GM21786 (cell line): ENCODE measurements at regions not wholly inside any gene's neighbourhood (a gene's known extent, or its start where the extent isn't known, plus 50 kb on each side); places are given as distances from the start of the nearest gene placed in this dataset.
"Not testable (repeated sequence)": the region's sequence is repeated elsewhere in the genome, so short reads cannot be mapped to it uniquely, and the experiment has no call there.

Experiments
- ATAC-seq: cut with Tn5 transposase; IDR thresholded peaks from one replicate; pipeline ENCODE4 v1.9.1; 2021; ENCODE audit not compliant: unreplicated experiment

DNA sequence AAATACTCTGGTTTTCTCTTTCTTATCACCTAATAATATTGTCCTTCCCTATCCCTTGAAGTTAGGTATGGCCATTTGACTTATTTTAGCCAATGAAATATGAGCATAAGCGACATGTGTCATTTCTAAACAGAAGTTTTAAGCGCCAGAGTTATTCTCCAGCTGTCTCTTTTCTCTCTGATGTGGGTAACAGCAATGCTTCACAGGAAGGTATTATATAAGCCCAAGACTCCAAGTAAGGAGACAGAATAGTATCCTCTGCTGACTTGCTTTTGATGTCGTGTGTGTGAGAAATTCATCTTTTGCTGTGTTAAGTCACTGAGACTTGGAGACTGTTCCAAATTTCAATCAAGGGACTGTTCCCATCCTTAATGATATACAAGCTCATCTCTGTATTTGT is 224.6 kb upstream of the NECTIN3 start:
- no peak for ATAC-seq

DNA sequence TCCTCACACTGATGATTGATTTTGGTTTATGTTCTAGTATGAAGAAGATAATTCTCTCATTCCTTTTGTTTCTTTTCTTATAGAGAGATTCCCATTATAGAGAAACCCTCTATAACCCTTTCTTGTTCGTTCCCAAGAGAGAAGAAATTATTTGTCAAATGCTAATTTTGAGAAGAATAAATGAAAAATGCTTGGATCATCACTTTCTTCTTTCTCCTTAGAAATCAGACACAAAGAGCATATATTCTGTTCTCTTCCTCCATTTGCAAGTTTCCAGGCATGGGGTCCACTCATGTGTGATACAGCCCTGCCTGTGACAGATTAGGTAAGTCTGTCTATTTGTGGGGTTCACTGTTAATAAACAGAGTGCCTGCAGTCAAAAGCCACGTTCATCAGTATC is 222.6 kb upstream of the NECTIN3 start:
- no peak for ATAC-seq

DNA sequence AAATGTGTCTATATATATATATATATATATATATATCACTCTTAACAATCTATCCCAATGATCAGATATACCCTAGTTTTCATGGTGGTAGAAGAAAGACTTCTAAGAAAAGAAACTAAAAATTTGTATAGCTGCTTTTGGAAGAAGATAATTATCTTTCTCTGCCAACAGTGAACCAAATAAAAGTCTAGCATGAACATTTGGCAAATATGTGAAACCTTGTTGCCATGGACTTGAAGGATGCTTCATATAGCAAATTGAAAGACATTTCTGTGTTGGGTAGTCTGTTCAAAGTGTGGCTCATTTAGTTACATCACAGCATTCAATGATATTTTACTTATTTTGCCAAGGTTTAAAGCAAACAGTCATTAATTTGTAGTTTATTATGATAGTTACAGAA is 219.9 kb upstream of the NECTIN3 start:
- no peak for ATAC-seq

DNA sequence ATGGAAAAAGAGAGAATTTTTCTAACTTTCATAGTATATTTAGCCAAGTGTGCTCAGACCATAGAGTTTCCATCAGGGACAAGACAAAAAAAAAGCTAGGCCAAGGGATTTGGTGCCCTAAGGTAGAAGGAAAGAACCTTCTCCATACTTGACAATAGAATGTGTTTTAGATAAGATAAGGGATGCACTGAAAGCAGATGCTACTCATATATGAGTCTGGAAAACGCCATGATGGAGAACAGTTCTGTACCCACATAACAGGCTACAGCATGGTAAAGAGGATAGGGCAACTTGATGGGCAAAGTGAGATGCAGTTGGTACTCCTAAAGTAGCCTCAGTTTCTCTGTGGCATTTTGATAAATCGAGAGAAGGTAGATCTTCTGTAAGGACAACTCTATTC is 216.4 kb upstream of the NECTIN3 start:
- no peak for ATAC-seq

DNA sequence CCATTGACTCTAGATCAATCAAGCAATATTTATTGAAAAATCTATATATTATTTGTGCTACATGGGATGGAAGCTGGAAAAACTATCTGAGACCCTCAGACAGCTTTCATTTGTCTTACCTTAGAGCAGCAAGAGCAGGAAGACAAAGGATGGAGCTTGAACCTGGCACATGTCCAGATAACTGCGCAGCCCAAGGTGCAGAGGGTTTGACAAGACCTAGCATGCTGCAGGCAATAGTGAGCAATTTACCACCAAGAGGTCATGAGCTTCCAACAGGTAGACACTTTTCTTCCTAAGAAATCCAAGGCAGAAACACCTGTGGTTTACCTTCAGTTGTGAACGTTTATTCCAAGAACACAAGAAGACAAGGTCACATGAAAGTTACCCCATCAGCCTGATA is 214.7 kb upstream of the NECTIN3 start:
- no peak for ATAC-seq

DNA sequence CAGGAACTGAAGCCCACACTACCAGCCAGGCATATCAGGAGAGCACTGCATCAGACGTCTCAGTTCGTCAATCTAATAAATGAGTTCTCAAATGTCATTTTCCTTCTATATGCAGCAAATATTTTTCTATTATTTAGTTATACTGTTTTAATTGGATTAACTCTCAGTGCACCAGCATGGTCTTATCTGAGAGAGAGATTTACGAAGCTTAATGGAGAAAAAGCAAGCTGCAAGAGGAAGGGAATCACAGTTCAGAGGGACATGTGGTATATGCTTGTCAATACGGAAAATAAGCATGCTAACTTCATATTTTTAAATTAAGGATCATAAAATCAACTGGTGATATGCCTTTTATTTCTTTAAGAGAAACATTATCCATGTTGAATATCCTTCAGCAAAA is 213.1 kb upstream of the NECTIN3 start:
- ATAC-seq: no peak

DNA sequence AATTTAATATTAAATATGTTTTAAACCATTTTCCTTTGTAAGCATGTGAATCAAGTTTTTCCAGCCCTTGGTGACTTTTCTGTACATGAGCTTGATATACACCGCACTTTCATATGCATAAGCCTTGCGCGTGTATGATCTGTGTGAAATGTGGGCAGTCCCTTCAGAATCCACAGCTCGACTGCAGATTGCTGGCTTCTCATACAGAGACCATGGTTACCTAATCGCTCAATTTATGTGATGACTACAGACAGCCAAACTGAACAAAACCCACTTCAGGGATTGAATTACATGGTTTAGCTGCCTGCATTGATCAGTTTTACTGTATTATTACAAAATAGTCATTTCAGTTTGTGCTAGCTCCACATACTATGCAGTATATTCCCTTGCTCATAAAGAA is 212.3 kb upstream of the NECTIN3 start:
- no peak for ATAC-seq

DNA sequence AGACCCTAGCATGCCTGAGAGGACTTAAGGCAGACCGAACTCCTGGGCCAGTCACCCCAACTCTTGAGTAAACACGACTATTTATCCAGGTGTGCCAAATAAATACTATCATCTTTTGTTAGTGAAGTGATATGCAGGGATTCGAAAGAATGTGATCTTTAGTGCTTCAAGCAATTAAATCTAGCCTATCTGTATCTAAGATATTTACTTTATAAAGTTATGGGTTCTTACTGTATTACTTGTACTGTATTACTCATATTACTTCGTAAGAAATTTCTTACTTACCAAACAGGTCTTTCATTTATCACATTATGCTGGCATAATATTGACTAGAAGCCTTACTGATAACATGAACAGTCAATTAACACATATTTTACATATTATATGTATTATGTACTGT is 211.6 kb upstream of the NECTIN3 start:
- no peak for ATAC-seq

DNA sequence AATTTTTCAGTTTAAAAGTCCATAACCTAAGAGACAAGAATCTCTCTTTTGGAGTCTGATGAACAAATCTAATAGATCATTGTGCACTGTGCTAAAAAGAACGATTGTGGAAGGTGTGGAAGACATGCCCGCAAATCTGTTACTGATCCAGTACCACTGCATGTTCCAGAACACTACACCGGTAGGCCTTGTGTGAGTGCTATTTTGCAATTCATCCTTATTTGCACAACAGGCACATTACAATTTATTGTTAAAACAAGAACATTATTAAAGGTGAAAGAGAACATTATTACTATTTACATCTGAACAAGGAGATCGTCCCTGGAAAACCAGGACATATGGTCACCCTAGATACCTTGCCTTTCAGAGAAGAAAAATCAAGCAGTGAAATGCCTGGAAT is 205.7 kb upstream of the NECTIN3 start:
- no peak for ATAC-seq

DNA sequence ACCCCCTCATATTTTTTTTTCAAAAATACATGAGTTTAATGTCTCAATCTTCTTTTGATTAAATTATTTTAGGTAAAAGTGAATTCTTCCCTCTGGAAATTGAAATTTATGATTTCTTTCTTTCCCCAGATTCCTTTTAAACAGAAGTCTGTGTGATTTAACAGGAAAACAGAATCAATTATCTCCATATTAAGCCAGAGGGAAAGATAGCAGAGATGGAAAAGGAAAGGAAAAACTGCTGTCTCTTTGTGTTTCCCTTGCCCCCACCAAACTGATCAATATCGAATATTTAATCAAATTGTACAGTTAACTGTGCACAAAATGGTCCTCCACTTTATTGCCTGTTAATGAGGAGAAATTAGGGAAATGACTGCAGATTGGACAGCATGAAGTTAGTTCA is 203.5 kb upstream of the NECTIN3 start:
- ATAC-seq: no peak

DNA sequence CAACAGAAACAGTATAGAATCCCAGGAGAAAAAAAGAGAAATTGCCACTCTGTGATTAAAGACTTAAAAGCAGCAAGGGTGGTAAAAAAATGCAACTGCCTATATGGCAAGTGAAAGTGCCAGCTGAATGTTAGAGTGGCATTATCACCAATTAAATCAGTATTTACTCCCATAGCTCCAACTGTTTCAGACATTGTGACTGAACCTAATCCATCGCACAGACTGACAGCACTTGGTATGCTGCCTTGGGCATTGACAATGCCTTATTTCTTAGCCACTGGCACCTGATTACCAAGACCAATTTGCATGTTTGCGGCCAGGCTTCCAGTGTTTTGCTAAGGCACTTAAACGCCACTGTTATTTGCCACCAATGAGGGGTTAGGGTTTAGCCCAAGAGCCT is 201.9 kb upstream of the NECTIN3 start:
- ATAC-seq: no peak

DNA sequence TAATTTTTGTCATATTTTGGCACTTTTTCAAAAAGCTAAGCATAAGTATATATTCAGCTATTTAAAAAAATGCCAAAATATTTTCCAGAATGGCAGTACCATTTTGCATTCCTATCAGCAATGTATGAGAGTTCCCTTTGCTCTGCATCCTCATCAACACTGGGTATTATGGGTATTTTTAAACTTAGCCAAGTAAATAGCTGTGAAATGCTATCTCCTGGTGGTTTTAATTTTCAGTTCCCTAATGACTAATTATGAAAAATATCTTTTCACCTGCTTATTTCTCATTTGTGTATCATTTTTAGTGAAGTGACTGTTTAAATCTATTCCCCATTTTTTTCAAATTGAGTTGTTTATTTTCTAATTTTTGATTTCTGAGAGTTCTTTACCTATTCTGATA is 199.7 kb upstream of the NECTIN3 start:
- ATAC-seq: no peak

DNA sequence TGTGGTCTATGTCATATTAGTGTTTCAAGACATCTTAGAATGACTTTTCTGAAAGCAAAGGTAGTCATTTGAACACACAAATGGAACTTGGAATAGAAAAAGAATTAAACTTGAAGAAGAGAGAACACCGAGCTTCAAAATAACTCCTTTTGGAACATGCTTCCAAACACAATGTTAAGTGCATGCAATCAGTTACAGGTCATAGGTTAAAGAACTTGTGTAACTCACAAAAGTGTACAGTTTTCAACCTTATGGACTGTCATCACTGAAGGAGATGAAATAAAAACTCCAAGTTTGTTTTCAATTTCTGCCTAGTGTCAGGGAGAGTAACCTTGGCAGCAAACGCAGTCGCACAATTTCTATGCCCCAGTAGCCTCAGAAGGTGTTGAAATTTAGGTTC is 192.9 kb upstream of the NECTIN3 start:
- ATAC-seq: no peak

DNA sequence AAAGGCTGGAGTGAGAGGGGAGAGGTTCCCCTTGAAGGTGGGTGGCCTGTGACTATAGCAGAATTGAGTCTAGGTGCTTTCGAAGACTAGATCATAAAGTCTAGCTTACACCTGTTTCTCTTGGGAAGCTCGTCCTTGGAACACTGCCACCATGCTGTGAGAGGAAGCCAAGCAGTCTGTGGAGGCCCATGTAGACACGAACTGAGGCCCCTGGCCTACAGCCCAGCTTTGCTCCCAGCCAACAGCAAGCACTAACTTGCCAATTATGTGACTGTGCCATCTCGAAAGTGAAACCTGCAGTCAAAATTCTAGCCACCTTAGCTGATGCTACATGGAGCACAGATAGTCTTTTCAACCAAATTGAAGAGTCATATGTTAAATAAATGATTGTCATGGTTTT is 190.5 kb upstream of the NECTIN3 start:
- peak; percentile 84 for ATAC-seq

DNA sequence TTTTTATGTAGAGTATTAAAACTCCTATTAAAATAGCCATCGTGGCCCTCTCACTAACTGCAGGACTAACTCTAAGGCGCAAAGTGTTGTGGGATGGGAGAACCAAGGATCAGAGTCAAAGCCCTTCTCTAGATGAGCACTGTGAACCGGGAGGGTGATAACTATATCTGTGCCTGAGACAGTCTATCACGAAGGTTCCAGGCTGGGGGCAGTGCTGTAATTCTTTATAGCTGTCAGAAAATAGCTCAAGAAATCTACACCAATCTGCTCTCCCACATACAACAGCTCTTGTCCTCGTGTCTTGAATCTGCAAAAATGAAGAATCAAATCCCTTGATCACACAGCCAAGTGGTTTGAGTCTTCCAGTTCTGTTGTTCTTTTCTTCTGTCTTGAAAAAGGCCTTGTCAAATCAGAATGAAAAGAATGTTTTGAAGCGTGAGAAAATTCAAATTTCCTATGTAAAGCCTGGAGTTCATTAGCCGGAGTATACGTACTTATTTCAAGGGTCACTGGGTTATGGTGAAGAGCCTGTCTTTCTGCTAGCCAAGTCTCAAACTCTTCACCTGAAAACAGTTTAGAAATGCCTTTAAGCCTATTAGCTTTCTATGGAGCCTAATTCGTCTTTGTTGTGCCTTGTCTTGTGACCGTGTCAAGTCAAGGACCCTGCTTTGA is 185.3 kb upstream of the NECTIN3 start:
- ATAC-seq: no peak

DNA sequence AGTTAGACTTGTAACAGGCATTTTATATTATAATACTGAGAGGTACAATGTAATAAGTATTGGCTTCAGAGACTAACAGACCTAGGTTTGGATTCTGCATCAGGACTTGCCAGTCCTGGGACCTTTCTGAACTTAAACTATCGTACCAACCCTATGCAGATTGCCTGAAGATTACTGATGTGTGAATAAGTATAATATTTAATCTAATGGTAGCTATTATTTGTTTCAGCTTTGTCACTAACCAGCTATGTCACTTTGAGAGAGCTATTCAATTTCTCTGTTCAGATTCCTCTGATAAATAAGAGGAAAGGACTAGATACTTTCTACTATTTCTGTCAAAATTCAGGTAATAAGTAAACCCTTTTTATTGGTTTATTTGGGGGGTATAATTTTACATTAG is 184.4 kb upstream of the NECTIN3 start:
- no peak for ATAC-seq

DNA sequence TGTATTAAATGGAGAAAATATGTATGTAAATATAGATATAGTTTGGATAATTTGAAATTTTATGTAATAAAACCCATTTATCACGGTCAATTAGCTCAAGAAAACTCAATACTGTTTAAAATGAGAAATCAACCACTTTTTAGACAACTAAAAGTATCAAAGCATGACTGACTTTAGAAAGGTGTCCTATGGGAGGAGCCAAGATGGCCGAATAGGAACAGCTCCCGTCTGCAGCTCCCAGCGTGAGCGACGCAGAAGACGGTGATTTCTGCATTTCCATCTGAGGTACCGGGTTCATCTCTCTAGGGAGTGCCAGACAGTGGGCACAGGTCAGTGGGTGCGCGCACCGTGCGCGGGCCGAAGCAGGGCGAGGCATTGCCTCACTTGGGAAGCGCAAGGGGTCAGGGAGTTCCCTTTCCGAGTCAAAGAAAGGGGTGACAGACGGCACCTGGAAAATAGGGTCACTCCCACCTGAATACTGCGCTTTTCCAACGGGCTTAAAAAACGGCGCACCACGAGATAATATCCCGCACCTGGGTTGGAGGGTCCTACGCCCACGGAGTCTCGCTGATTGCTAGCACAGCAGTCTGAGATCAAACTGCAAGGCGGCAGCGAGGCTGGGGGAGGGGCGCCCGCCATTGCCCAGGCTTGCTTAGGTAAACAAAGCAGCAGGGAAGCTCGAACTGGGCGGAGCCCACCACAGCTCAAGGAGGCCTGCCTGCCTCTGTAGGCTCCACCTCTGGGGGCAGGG is 182.8 kb upstream of the NECTIN3 start:
- ATAC-seq: not testable (repeated sequence)

DNA sequence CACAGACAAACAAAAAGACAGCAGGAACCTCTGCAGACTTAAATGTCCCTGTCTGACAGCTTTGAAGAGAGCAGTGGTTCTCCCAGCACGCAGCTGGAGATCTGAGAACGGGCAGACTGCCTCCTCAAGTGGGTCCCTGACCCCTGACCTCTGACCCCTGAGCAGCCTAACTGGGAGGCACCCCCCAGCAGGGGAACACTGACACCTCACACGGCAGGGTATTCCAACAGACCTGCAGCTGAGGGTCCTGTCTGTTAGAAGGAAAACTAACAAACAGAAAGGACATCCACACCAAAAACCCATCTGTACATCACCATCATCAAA is 182.3 kb upstream of the NECTIN3 start:
- not testable (repeated sequence) for ATAC-seq

DNA sequence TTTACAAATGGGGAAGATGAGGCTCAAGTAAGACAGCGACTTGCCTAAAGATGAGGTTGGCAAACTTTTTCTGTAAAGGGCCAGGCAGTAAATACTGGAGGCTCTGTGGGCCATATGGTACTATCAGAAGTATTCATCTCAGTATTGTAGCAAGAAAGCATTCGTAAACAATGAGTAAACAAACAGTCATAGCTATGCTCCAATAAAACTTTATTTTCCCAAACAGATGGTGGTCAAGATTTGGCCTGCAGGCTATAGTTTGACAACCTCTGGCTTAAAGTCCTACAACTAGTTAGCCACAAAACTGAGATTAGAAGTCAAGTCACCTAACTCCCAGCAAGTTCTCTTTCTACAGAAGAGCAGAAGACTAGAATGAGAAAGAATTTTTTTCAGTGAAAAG is 177.0 kb upstream of the NECTIN3 start:
- no peak for ATAC-seq

DNA sequence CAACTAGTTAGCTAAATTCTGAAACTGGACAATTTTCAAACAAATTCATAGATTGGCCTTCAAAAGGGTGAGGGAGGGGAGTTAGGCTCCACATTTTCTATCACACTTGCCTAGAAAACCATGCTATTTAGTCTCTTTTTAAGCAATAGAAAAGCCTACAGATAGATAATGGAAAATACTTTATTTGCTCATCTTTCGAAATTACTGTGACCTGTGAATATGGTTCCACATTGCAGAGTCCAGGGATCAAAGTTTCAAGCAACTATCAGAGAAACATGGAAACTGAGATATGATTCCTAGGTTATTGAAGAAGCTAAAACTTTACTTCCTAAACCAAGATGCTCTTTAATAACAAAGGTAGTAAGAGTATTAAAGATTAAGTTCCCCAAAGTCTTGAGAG is 176.6 kb upstream of the NECTIN3 start:
- ATAC-seq: no peak

DNA sequence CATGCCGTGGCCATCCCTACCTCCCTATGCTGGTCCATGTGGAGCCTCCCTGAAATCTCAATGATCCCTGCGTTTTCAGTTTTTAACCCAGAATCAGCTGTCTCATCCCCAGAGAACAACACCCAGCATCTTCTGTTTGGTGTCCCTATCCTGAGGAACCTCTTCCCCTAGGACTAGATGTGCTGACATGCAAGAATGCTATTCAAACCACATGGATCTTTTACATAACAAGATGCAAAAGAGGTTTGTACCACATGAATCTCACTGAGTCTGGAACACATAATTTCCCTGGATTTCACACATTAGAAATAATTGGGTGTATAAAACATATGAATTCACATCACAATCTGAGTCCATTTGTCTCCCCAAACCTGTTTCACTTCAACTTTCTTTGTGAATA is 174.6 kb upstream of the NECTIN3 start:
- no peak for ATAC-seq

DNA sequence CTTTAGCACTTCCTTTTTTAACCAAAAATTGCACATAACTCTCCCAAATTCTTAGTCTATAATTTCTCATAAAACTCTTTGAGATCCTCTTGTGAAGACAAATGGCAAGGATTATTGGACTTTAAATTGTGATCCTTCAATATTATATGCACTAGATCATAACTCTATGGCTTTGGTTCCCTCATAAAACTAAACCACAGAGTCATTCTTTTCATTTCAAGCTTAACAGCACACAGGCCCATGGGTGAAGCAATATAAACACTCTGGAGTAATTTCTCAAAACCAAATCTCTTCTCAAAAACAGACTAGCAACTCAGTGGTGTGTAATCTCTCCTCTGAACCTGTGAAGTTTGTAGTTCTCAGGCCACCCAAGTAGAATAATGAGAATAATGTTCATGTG is 171.0 kb upstream of the NECTIN3 start:
- no peak for ATAC-seq

DNA sequence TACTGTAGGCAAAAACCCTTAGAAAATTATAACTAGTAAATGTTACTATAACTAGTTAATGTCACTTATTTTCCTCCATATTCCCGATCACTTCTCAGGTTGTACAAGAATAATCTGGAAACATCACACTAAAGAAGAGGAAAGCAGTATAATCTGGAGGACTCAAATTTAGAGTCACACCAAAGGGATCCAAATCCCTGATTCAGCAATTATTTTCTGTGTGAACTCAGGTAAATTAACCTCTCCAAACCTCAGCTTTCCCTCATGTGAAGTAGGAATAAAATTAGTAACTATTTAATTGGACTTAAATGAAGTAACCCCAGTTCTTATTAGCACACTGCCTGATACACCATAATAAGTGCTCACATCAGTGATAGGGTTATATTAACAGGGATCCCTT is 170.1 kb upstream of the NECTIN3 start:
- no peak for ATAC-seq
